HCT116 (cell line): ENCODE measurements at regions not wholly inside any gene's neighbourhood (a gene's known extent, or its start where the extent isn't known, plus 50 kb on each side); places are given as distances from the start of the nearest gene placed in this dataset.

ENCODE experiments used
- ATAC-seq: fragments of 200-7000 bp; cut with Tn5 transposase; 2 replicates; pipeline ENCODE4 v1.9.1; 2020; ENCODE audit warnings: mild to moderate bottlenecking, moderate library complexity
- BruUV-seq: library from RNA; stranded (reverse); fragments of 400-500 nt; replicated peaks from 2 replicates; lab custom pipeline; 2021; lab: Mats Ljungman, UMichigan
- CTCF ChIA-PET: fragments of 300-600 bp; sonication (Branson Sonifier 250); formaldehyde crosslinking; loops from one replicate; lab custom pipeline; 2021; ENCODE audit warnings: antibody characterized with exemption; lab: Charles Lee
- POLR2A ChIA-PET: fragments of 300-600, 350-600 bp; sonication (Branson Sonifier 250); formaldehyde crosslinking; loops from one replicate; lab custom pipeline; 2021; ENCODE audit warnings: antibody characterized with exemption; lab: Charles Lee
- RAD21 ChIA-PET, 2 experiments: fragments of 300-600 bp; sonication (Branson Sonifier 250); formaldehyde crosslinking; loops; one replicate each; lab custom pipeline; 2023; ENCODE audit warnings: low total read pairs in 2 of 2; ENCODE audit not compliant: uncharacterized antibody in 2 of 2, unreplicated experiment in 2 of 2, low non-redundant PET in 1 of 2; lab: Charles Lee
- DNase-seq: peaks from one replicate; pipeline ENCODE4 v3.0.0-alpha.2; 2010; ENCODE audit warnings: low read depth, low spot score
- H2AFZ ChIP-seq: fragments of 200-600 bp; shearing (Covaris generic), sonication (generic); 2 replicates; pipeline ENCODE4 v1.6.1; 2017; ENCODE audit warnings: low read depth, mixed run types, mixed read lengths, antibody characterized with exemption, low read length; ENCODE audit not compliant: poor library complexity, severe bottlenecking
- H3K27ac ChIP-seq: 2 replicates; pipeline ENCODE4 v1.5.1; 2012; ENCODE audit warnings: low read depth, low read length
- H3K27me3 ChIP-seq: fragments of 200-600 bp; sonication (generic); 2 replicates; pipeline ENCODE4 v1.6.1; 2016; ENCODE audit warnings: mixed run types, low read length, mixed read lengths; ENCODE audit not compliant: insufficient read depth
- H3K36me3 ChIP-seq, 2 experiments: fragments of 200-500 bp in 1 of 2; fragments of 200-600 bp in 1 of 2; sonication (Bioruptor generic) in 1 of 2; sonication (generic) in 1 of 2; 2 replicates each; pipeline versions ENCODE4 v1.5.1 to v1.6.1; 2014 to 2016; ENCODE audit warnings: low read length in 2 of 2, inconsistent platforms in 1 of 2, mixed read lengths in 1 of 2, mixed run types in 1 of 2; ENCODE audit not compliant: insufficient read depth in 2 of 2, control insufficient read depth in 1 of 2
- H3K4me1 ChIP-seq, 2 experiments: fragments of 200-600 bp in 1 of 2; sonication (generic) in 1 of 2; 2 replicates each; pipeline versions ENCODE4 v1.5.1 to v1.6.1; 2012 to 2017; ENCODE audit warnings: low read length in 2 of 2, inconsistent platforms in 1 of 2, mild to moderate bottlenecking in 1 of 2, mixed read lengths in 1 of 2, mixed run types in 1 of 2, moderate library complexity in 1 of 2; ENCODE audit not compliant: insufficient read depth in 2 of 2, control insufficient read depth in 1 of 2
- H3K4me2 ChIP-seq: fragments of 200-600 bp; sonication (generic); 2 replicates; pipeline ENCODE4 v1.6.1; 2017; ENCODE audit warnings: mixed run types, low read length, mixed read lengths
- H3K4me3 ChIP-seq, 2 experiments: fragments of 200-600 bp in 1 of 2; sonication (generic) in 1 of 2; replicated peaks in 1 of 2; 2 replicates each; pipeline ENCODE4 v1.5.1; 2011 to 2016; ENCODE audit warnings: low read length in 2 of 2, control low read depth in 1 of 2, low read depth in 1 of 2, mild to moderate bottlenecking in 1 of 2, mixed read lengths in 1 of 2, mixed run types in 1 of 2
- H3K79me2 ChIP-seq: fragments of 200-600 bp; sonication (generic); 2 replicates; pipeline ENCODE4 v1.6.1; 2017; ENCODE audit warnings: mild to moderate bottlenecking, mixed run types, low read length, moderate library complexity, mixed read lengths; ENCODE audit not compliant: insufficient read depth
- H3K9ac ChIP-seq: fragments of 200-600 bp; sonication (generic); 2 replicates; pipeline ENCODE4 v1.6.1; 2016; ENCODE audit warnings: low read length, mixed read lengths
- H3K9me2 ChIP-seq: fragments of 200-600 bp; sonication (generic), shearing (Covaris generic); 2 replicates; pipeline ENCODE4 v1.6.1; 2017; ENCODE audit warnings: mixed run types, mild to moderate bottlenecking, moderate library complexity; ENCODE audit not compliant: insufficient read depth
- H3K9me3 ChIP-seq, 2 experiments: fragments of 200-500 bp in 1 of 2; fragments of 200-600 bp in 1 of 2; sonication (Bioruptor generic) in 1 of 2; sonication (generic) in 1 of 2; 2 replicates each; pipeline ENCODE4 v1.6.1; 2014 to 2017; ENCODE audit warnings: low read length in 2 of 2, mixed read lengths in 2 of 2, inconsistent platforms in 1 of 2, low read depth in 1 of 2, mild to moderate bottlenecking in 1 of 2, mixed run types in 1 of 2, moderate library complexity in 1 of 2; ENCODE audit not compliant: control insufficient read depth in 1 of 2, insufficient read depth in 1 of 2
- H4K20me1 ChIP-seq: fragments of 200-600 bp; sonication (generic), shearing (Covaris generic); 2 replicates; pipeline ENCODE4 v1.6.1; 2017; ENCODE audit warnings: mixed run types, mild to moderate bottlenecking, moderate library complexity; ENCODE audit not compliant: insufficient read depth
- ATF3 ChIP-seq: IDR thresholded peaks from 2 replicates; pipeline ENCODE4 v1.6.1; 2012
- CEBPB ChIP-seq: IDR thresholded peaks from 2 replicates; pipeline ENCODE4 v1.6.1; 2012; ENCODE audit warnings: low read depth
- CTCF ChIP-seq, 3 experiments: fragments of 200-600 bp in 1 of 3; sonication (generic) in 1 of 3; IDR thresholded peaks in 2 of 3; conservative IDR thresholded peaks in 1 of 3; 2 replicates each; pipeline ENCODE4 v1.5.1; 2012 to 2017; ENCODE audit warnings: low read depth in 2 of 3, low read length in 2 of 3, antibody characterized with exemption in 1 of 3, borderline replicate concordance in 1 of 3, control low read depth in 1 of 3, mild to moderate bottlenecking in 1 of 3, mixed read lengths in 1 of 3, mixed run types in 1 of 3, moderate library complexity in 1 of 3; ENCODE audit not compliant: insufficient read depth in 1 of 3
- EGR1 ChIP-seq: IDR thresholded peaks from 2 replicates; pipeline ENCODE4 v1.6.1; 2012; ENCODE audit warnings: low read depth
- EZH2 ChIP-seq: fragments of 200-600 bp; sonication (generic); IDR thresholded peaks from 2 replicates; pipeline ENCODE4 v1.6.1; 2017; ENCODE audit warnings: antibody characterized with exemption, mixed run types
- EZH2phosphoT487 ChIP-seq: fragments of 200-600 bp; IDR thresholded peaks from 2 replicates; pipeline ENCODE4 v1.6.1; 2018; ENCODE audit warnings: antibody characterized with exemption, borderline replicate concordance
- FOSL1 ChIP-seq: IDR thresholded peaks from 2 replicates; pipeline ENCODE4 v1.6.1; 2012; ENCODE audit warnings: low read depth
- RAD21 ChIP-seq: IDR thresholded peaks from 2 replicates; pipeline ENCODE4 v1.6.1; 2012; ENCODE audit warnings: low read depth, mild to moderate bottlenecking
- SRF ChIP-seq: IDR thresholded peaks from 2 replicates; pipeline ENCODE4 v1.6.1; 2012; ENCODE audit warnings: low read depth
- TCF7L2 ChIP-seq: IDR thresholded peaks from 2 replicates; pipeline ENCODE4 v1.7.0; 2011; ENCODE audit warnings: borderline replicate concordance, inconsistent platforms; ENCODE audit not compliant: insufficient read depth, insufficient read length; ENCODE audit errors: extremely low read depth
- YY1 ChIP-seq: IDR thresholded peaks from 2 replicates; pipeline ENCODE4 v1.6.1; 2011; ENCODE audit warnings: low read length, low read depth, moderate library complexity, mild to moderate bottlenecking; ENCODE audit not compliant: insufficient replicate concordance; ENCODE audit errors: extremely low read depth
- intact Hi-C: fragments of 100-400 bp; cut with micrococcal nuclease; formaldehyde crosslinking; loops from 2 replicates; pipeline ENCODE4 v1.10.0; 2022
- TF ChIP-seq, protein P1 (sequence below): IDR thresholded peaks from 2 replicates; pipeline ENCODE4 v1.6.1; 2012
- TF ChIP-seq, protein P2 (sequence below): IDR thresholded peaks from 2 replicates; pipeline ENCODE4 v1.6.1; 2012; ENCODE audit warnings: low read depth

GRCh38 chr6:170471491-170471890, 81.6 kb downstream of the PSMB1 start:
- ChIA-PET CTCF (no interaction called here), RAD21 (no interaction called here), POLR2A (no interaction called here)
- BruUV-seq, result no TSS peak
- intact Hi-C loops, result no loop called here
- DNase-seq, result no peak
- no peaks in the 10 kb centered on the region for H3K4me1 ChIP-seq
- no peak overlapping the region for H3K9ac ChIP-seq
- no peaks in the 10 kb centered on the region for H4K20me1 ChIP-seq
- H3K9me3 ChIP-seq, result peaks cover 4 to 7% of the 10 kb centered on the region in 2 experiments; a peak in 2 of 4 replicates
- H3K27ac ChIP-seq, result no peak overlapping the region
- H3K27me3 ChIP-seq, result peaks cover 8% of the 10 kb centered on the region; the same call in 1 of the 2 replicates
- H3K4me3 ChIP-seq, result no peak overlapping the region
- TF ChIP-seq YY1, result no peak
- TF ChIP-seq RAD21, result no peak
- no peak for TF ChIP-seq SRF
- TF ChIP-seq, protein P1, sequence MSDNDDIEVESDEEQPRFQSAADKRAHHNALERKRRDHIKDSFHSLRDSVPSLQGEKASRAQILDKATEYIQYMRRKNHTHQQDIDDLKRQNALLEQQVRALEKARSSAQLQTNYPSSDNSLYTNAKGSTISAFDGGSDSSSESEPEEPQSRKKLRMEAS, result no peak
- no peak for TF ChIP-seq EZH2phosphoT487
- TF ChIP-seq CTCF (IDR thresholded peaks at IDR 0.05 in 2 of 3, conservative IDR thresholded peaks at IDR 0.05 in 1 of 3; ENCODE audit: borderline replicate concordance in 1 of 3, insufficient read depth in 1 of 3, low read depth in 2 of 3, low read length in 2 of 3), result no peak
- no peak for TF ChIP-seq FOSL1
- TF ChIP-seq ATF3, result no peak
- TF ChIP-seq EZH2, result no peak
- TF ChIP-seq, protein P2, sequence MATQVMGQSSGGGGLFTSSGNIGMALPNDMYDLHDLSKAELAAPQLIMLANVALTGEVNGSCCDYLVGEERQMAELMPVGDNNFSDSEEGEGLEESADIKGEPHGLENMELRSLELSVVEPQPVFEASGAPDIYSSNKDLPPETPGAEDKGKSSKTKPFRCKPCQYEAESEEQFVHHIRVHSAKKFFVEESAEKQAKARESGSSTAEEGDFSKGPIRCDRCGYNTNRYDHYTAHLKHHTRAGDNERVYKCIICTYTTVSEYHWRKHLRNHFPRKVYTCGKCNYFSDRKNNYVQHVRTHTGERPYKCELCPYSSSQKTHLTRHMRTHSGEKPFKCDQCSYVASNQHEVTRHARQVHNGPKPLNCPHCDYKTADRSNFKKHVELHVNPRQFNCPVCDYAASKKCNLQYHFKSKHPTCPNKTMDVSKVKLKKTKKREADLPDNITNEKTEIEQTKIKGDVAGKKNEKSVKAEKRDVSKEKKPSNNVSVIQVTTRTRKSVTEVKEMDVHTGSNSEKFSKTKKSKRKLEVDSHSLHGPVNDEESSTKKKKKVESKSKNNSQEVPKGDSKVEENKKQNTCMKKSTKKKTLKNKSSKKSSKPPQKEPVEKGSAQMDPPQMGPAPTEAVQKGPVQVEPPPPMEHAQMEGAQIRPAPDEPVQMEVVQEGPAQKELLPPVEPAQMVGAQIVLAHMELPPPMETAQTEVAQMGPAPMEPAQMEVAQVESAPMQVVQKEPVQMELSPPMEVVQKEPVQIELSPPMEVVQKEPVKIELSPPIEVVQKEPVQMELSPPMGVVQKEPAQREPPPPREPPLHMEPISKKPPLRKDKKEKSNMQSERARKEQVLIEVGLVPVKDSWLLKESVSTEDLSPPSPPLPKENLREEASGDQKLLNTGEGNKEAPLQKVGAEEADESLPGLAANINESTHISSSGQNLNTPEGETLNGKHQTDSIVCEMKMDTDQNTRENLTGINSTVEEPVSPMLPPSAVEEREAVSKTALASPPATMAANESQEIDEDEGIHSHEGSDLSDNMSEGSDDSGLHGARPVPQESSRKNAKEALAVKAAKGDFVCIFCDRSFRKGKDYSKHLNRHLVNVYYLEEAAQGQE, result no peak
- no peak for TF ChIP-seq EGR1
- no peak for TF ChIP-seq CEBPB
- no peak for TF ChIP-seq TCF7L2
- no peak overlapping the region for H3K4me2 ChIP-seq
- no peaks in the 10 kb centered on the region for H3K36me3 ChIP-seq
- H3K9me2 ChIP-seq, result no peaks in the 10 kb centered on the region
- no peak for ATAC-seq
- no peak overlapping the region for H2AFZ ChIP-seq
- H3K79me2 ChIP-seq, result no peaks in the 10 kb centered on the region
